Transverse colon (tissue), 4 donors: ENCODE measurements at regions not wholly inside any gene's neighbourhood (a gene's known extent, or its start where the extent isn't known, plus 50 kb on each side); places are given as distances from the start of the nearest gene placed in this dataset.

Experiments
- EP300 ChIP-seq: sonication (generic); formaldehyde crosslinking; IDR thresholded peaks from one replicate; pipeline ENCODE4 v1.6.1; 2017; ENCODE audit warnings: antibody characterized with exemption, low read depth
- POLR2A ChIP-seq: fragments of 450-650 bp; IDR thresholded peaks from one replicate; pipeline ENCODE4 v1.6.1; 2016; ENCODE audit warnings: antibody characterized with exemption, mild to moderate bottlenecking, moderate library complexity
- POLR2AphosphoS5 ChIP-seq, 3 donors: sonication (generic); formaldehyde crosslinking; IDR thresholded peaks; one replicate each; pipeline ENCODE4 v1.6.1; 2016; ENCODE audit warnings: antibody characterized with exemption in 3 of 3
- TF ChIP-seq, protein P1 (sequence below), 5 experiments: fragments of 200-600 bp in 3 of 5; fragments of 450-650 bp in 2 of 5; sonication (generic) in 3 of 5; IDR thresholded peaks; 1 replicate in 2 of 5; 2 replicates in 3 of 5; pipeline ENCODE4 v1.5.1; 2016 to 2017; ENCODE audit warnings: antibody characterized with exemption in 5 of 5, inconsistent platforms in 3 of 5, mild to moderate bottlenecking in 2 of 5, moderate library complexity in 1 of 5

- TF ChIP-seq EP300 (no peak), POLR2A (no peak), POLR2AphosphoS5 (IDR thresholded peaks at IDR 0.05) (no peak)
- TF ChIP-seq, protein P1, sequence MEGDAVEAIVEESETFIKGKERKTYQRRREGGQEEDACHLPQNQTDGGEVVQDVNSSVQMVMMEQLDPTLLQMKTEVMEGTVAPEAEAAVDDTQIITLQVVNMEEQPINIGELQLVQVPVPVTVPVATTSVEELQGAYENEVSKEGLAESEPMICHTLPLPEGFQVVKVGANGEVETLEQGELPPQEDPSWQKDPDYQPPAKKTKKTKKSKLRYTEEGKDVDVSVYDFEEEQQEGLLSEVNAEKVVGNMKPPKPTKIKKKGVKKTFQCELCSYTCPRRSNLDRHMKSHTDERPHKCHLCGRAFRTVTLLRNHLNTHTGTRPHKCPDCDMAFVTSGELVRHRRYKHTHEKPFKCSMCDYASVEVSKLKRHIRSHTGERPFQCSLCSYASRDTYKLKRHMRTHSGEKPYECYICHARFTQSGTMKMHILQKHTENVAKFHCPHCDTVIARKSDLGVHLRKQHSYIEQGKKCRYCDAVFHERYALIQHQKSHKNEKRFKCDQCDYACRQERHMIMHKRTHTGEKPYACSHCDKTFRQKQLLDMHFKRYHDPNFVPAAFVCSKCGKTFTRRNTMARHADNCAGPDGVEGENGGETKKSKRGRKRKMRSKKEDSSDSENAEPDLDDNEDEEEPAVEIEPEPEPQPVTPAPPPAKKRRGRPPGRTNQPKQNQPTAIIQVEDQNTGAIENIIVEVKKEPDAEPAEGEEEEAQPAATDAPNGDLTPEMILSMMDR (IDR thresholded peaks at IDR 0.05) = no peak
These were observed 316.1 kb upstream of the TPM1 start for GRCh38 chr15:62726461-62726860.
